Neuron (in vitro differentiated cells): ENCODE measurements at regions not wholly inside any gene's neighbourhood (a gene's known extent, or its start where the extent isn't known, plus 50 kb on each side); places are given as distances from the start of the nearest gene placed in this dataset.

Experiments
- H2AFZ ChIP-seq: one replicate; pipeline ENCODE4 v1.6.1; 2013; ENCODE audit warnings: low read depth, mild to moderate bottlenecking, inconsistent platforms, low read length, moderate library complexity
- H3K27me3 ChIP-seq: one replicate; pipeline ENCODE4 v1.6.1; 2013; ENCODE audit warnings: low read length; ENCODE audit not compliant: insufficient read depth
- H3K36me3 ChIP-seq: one replicate; pipeline ENCODE4 v1.6.1; 2013; ENCODE audit warnings: low read length; ENCODE audit not compliant: insufficient read depth
- H3K4me1 ChIP-seq: one replicate; pipeline ENCODE4 v1.6.1; 2013; ENCODE audit warnings: low read length; ENCODE audit not compliant: insufficient read depth
- H3K4me3 ChIP-seq: 2 replicates; pipeline ENCODE4 v1.5.1; 2013; ENCODE audit warnings: mild to moderate bottlenecking, low read length, moderate library complexity
- H3K9me3 ChIP-seq: one replicate; pipeline ENCODE4 v1.6.1; 2013; ENCODE audit warnings: low read length

GRCh38 chr11:121801394-121801748 is 314.6 kb downstream of the BLID start:
- peak overlapping the region; percentile 64 for H2AFZ ChIP-seq
- peak overlapping the region; percentile 30 for H3K4me3 ChIP-seq
- H3K9me3 ChIP-seq, result no peaks in the 10 kb centered on the region
- no peaks in the 10 kb centered on the region for H3K27me3 ChIP-seq
- no peaks in the 10 kb centered on the region for H3K36me3 ChIP-seq
- H3K4me1 ChIP-seq, result peaks cover 22% of the 10 kb centered on the region

- no peaks in the 10 kb centered on the region for H3K36me3 ChIP-seq
- peaks cover 22% of the 10 kb centered on the region for H3K4me1 ChIP-seq
- no peaks in the 10 kb centered on the region for H3K9me3 ChIP-seq
- H3K27me3 ChIP-seq, result no peaks in the 10 kb centered on the region
- H2AFZ ChIP-seq, result peak overlapping the region; percentile 64
- peak overlapping the region; percentile 30 for H3K4me3 ChIP-seq
These were observed 315.2 kb downstream of the BLID start for GRCh38 chr11:121800731-121801393.

- H3K36me3 ChIP-seq, result no peaks in the 10 kb centered on the region
- no peaks in the 10 kb centered on the region for H3K9me3 ChIP-seq
- H3K4me1 ChIP-seq, result peaks cover 22% of the 10 kb centered on the region
- peak overlapping the region; percentile 64 for H2AFZ ChIP-seq
- H3K4me3 ChIP-seq, result peak overlapping the region; percentile 13
- H3K27me3 ChIP-seq, result no peaks in the 10 kb centered on the region
These were observed 315.8 kb downstream of the BLID start for GRCh38 chr11:121800240-121800639.

GRCh38 chr11:121797496-121797895 is 318.5 kb downstream of the BLID start:
- no peaks in the 10 kb centered on the region for H3K36me3 ChIP-seq
- H3K27me3 ChIP-seq, result no peaks in the 10 kb centered on the region
- H3K9me3 ChIP-seq, result no peaks in the 10 kb centered on the region
- no peak overlapping the region for H2AFZ ChIP-seq
- no peak overlapping the region for H3K4me3 ChIP-seq
- peaks cover 22% of the 10 kb centered on the region for H3K4me1 ChIP-seq

- Histone ChIP-seq H3K4me3 (no peak overlapping the region), H2AFZ (no peak overlapping the region), H3K27me3 (no peaks in the 10 kb centered on the region), H3K4me1 (peaks cover 2% of the 10 kb centered on the region), H3K9me3 (no peaks in the 10 kb centered on the region), H3K36me3 (no peaks in the 10 kb centered on the region)
These were observed 320.8 kb downstream of the BLID start for GRCh38 chr11:121795174-121795573.

- Histone ChIP-seq H3K4me3 (no peak overlapping the region), H3K27me3 (no peaks in the 10 kb centered on the region), H3K36me3 (no peaks in the 10 kb centered on the region), H2AFZ (no peak overlapping the region), H3K9me3 (no peaks in the 10 kb centered on the region), H3K4me1 (no peaks in the 10 kb centered on the region)
These were observed 321.3 kb downstream of the BLID start for GRCh38 chr11:121794671-121795141.

GRCh38 chr11:121793916-121794315 is 322.1 kb downstream of the BLID start:
- Histone ChIP-seq H3K4me3 (no peak overlapping the region), H3K4me1 (no peaks in the 10 kb centered on the region), H2AFZ (no peak overlapping the region), H3K36me3 (no peaks in the 10 kb centered on the region), H3K27me3 (no peaks in the 10 kb centered on the region), H3K9me3 (no peaks in the 10 kb centered on the region)

GRCh38 chr11:121793291-121793690 is 322.7 kb downstream of the BLID start:
- H3K36me3 ChIP-seq, result no peaks in the 10 kb centered on the region
- no peaks in the 10 kb centered on the region for H3K4me1 ChIP-seq
- no peaks in the 10 kb centered on the region for H3K9me3 ChIP-seq
- no peak overlapping the region for H3K4me3 ChIP-seq
- H3K27me3 ChIP-seq, result no peaks in the 10 kb centered on the region
- no peak overlapping the region for H2AFZ ChIP-seq

- no peaks in the 10 kb centered on the region for H3K27me3 ChIP-seq
- no peaks in the 10 kb centered on the region for H3K36me3 ChIP-seq
- H3K4me3 ChIP-seq, result no peak overlapping the region
- no peaks in the 10 kb centered on the region for H3K9me3 ChIP-seq
- no peak overlapping the region for H2AFZ ChIP-seq
- H3K4me1 ChIP-seq, result no peaks in the 10 kb centered on the region
These were observed 323.8 kb downstream of the BLID start for GRCh38 chr11:121792185-121792584.

GRCh38 chr11:121790430-121790829 is 325.6 kb downstream of the BLID start:
- Histone ChIP-seq H3K27me3 (no peaks in the 10 kb centered on the region), H3K36me3 (no peaks in the 10 kb centered on the region), H3K4me1 (no peaks in the 10 kb centered on the region), H3K4me3 (no peak overlapping the region), H2AFZ (no peak overlapping the region), H3K9me3 (no peaks in the 10 kb centered on the region)

- Histone ChIP-seq H3K36me3 (no peaks in the 10 kb centered on the region), H3K4me1 (no peaks in the 10 kb centered on the region), H3K27me3 (peaks cover 2% of the 10 kb centered on the region), H3K9me3 (no peaks in the 10 kb centered on the region), H3K4me3 (no peak overlapping the region), H2AFZ (no peak overlapping the region)
These were observed 328.2 kb upstream of the SORL1-AS1 start for GRCh38 chr11:121780971-121781370.

GRCh38 chr11:121777056-121777455 is 324.3 kb upstream of the SORL1-AS1 start:
- H3K4me3 ChIP-seq, result no peak overlapping the region
- H3K36me3 ChIP-seq, result no peaks in the 10 kb centered on the region
- H2AFZ ChIP-seq, result no peak overlapping the region
- H3K27me3 ChIP-seq, result peaks cover 2% of the 10 kb centered on the region
- no peaks in the 10 kb centered on the region for H3K4me1 ChIP-seq
- no peaks in the 10 kb centered on the region for H3K9me3 ChIP-seq

GRCh38 chr11:121775276-121775675 is 322.5 kb upstream of the SORL1-AS1 start:
- Histone ChIP-seq H3K4me3 (no peak overlapping the region), H3K36me3 (no peaks in the 10 kb centered on the region), H3K9me3 (no peaks in the 10 kb centered on the region), H3K4me1 (no peaks in the 10 kb centered on the region), H3K27me3 (peaks cover 2% of the 10 kb centered on the region), H2AFZ (no peak overlapping the region)

- Histone ChIP-seq H3K36me3 (no peaks in the 10 kb centered on the region), H3K9me3 (no peaks in the 10 kb centered on the region), H2AFZ (no peak overlapping the region), H3K27me3 (no peaks in the 10 kb centered on the region), H3K4me1 (no peaks in the 10 kb centered on the region), H3K4me3 (no peak overlapping the region)
These were observed 320.3 kb upstream of the SORL1-AS1 start for GRCh38 chr11:121773076-121773475.
